ENCODE measurements at regions not wholly inside any gene's neighbourhood (a gene's known extent, or its start where the extent isn't known, plus 50 kb on each side); places are given as distances from the start of the nearest gene placed in this dataset.

DNA sequence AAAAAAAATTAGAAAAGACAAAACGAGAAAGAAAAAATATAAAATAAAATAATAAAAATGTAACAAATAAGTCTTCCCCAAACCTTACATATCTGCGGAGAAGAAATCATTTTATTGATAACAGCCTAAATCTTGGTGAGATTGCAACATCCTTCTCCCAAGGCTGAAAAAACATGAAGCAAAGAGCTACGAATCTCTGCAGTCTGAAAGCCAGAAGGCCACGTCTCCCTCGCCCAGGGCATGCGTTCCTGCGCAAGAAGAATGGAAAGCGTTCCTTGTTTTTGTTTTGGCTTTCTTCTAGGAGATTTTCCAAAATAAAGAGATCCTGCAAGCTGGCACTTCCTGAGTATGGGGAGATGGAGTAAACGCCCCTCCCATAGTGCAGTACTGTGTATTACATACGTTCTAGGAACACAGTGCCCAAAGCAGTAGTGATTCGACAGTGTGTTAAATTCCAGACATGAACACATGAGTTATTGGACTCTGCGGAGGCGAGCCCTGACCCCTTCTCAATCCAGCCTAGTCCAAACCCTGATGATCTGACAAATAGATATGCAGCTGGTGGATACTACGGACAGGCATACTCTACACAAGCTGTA lies 126.7 kb upstream of the RREB1 start:
- no peak overlapping the region for H3K4me3 Mint-ChIP-seq
- Histone ChIP-seq H3K9ac (ENCODE audit: extremely low read depth, low read length, poor library complexity, severe bottlenecking) (no peak overlapping the region), H3K9me3 (ENCODE audit: control insufficient read depth, low read length) (no peaks in the 10 kb centered on the region), H3K4me1 (ENCODE audit: control insufficient read depth, insufficient read depth, low read length) (no peaks in the 10 kb centered on the region), H3K4me3 (ENCODE audit: low read length) (no peak overlapping the region), H3K27ac (ENCODE audit: low read depth, low read length) (no peak overlapping the region), H3K36me3 (ENCODE audit: control insufficient read depth, insufficient read depth, low read length) (no peaks in the 10 kb centered on the region), H3K27me3 (ENCODE audit: control insufficient read depth, insufficient read depth, low read length, poor library complexity, severe bottlenecking) (no peaks in the 10 kb centered on the region)
- H3K36me3 Mint-ChIP-seq (ENCODE audit: low read depth), result no peaks in the 10 kb centered on the region
- 92 to 96% methylated on average over 11 to 13 of the region's 14 CpGs for WGBS, 2 experiments (ENCODE audit: insufficient coverage in 1 of 2, insufficient read length in 1 of 2)
- no peaks in the 10 kb centered on the region for H3K9me3 Mint-ChIP-seq
- DNase-seq, result no peak
- TF ChIP-seq, protein P1, sequence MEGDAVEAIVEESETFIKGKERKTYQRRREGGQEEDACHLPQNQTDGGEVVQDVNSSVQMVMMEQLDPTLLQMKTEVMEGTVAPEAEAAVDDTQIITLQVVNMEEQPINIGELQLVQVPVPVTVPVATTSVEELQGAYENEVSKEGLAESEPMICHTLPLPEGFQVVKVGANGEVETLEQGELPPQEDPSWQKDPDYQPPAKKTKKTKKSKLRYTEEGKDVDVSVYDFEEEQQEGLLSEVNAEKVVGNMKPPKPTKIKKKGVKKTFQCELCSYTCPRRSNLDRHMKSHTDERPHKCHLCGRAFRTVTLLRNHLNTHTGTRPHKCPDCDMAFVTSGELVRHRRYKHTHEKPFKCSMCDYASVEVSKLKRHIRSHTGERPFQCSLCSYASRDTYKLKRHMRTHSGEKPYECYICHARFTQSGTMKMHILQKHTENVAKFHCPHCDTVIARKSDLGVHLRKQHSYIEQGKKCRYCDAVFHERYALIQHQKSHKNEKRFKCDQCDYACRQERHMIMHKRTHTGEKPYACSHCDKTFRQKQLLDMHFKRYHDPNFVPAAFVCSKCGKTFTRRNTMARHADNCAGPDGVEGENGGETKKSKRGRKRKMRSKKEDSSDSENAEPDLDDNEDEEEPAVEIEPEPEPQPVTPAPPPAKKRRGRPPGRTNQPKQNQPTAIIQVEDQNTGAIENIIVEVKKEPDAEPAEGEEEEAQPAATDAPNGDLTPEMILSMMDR (conservative IDR thresholded peaks at IDR 0.05), result no peak
- peaks cover 3% of the 10 kb centered on the region for H3K4me1 Mint-ChIP-seq
- peaks cover 5% of the 10 kb centered on the region for H3K27me3 Mint-ChIP-seq (ENCODE audit: insufficient read depth)
- H3K27ac Mint-ChIP-seq, result no peak overlapping the region

DNA sequence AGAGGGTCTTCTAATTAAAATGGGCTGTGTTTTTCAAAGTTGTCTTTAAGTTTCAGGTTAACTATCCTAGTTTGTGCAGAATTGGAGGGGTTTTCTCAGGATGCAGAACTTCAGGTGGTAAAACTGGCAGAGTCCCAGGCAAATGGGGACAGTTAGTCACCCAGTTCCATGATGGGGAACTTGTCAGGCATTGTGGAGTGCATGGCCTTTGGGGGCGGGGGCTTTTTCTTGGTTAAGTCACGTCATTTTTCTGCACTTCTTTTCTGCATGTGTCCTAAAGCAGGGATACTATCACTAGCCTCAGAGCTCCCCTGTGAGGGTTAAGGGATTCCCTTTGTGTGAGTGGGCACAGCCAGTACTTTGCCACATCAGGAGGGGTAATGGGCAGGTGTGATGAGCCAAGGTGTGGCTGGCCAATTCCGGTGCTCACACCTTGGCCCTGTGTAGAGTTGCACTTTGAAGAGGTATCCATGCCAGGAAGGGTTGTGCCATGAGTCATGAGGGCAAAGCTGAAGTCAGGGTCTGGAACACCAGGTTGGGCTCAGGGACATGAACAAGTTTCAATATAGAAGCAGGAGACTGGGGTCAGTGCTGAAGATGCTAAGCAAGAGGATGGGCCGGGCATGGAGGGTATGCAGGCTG lies 126.0 kb upstream of the RREB1 start:
- Histone ChIP-seq H3K27me3 (ENCODE audit: control insufficient read depth, insufficient read depth, low read length, poor library complexity, severe bottlenecking) (no peaks in the 10 kb centered on the region), H3K9me3 (ENCODE audit: control insufficient read depth, low read length) (no peaks in the 10 kb centered on the region), H3K4me3 (ENCODE audit: low read length) (no peak overlapping the region), H3K36me3 (ENCODE audit: control insufficient read depth, insufficient read depth, low read length) (no peaks in the 10 kb centered on the region), H3K27ac (ENCODE audit: low read depth, low read length) (no peak overlapping the region), H3K4me1 (ENCODE audit: control insufficient read depth, insufficient read depth, low read length) (no peaks in the 10 kb centered on the region), H3K9ac (ENCODE audit: extremely low read depth, low read length, poor library complexity, severe bottlenecking) (no peak overlapping the region)
- no peak overlapping the region for H3K4me3 Mint-ChIP-seq
- WGBS, 2 experiments (ENCODE audit: insufficient coverage in 1 of 2, insufficient read length in 1 of 2), result 93 to 94% methylated on average over 2 to 4 of the region's 4 CpGs
- DNase-seq, result no peak
- no peaks in the 10 kb centered on the region for H3K36me3 Mint-ChIP-seq (ENCODE audit: low read depth)
- H3K4me1 Mint-ChIP-seq, result peaks cover 3% of the 10 kb centered on the region
- H3K9me3 Mint-ChIP-seq, result no peaks in the 10 kb centered on the region
- H3K27me3 Mint-ChIP-seq (ENCODE audit: insufficient read depth), result peaks cover 5% of the 10 kb centered on the region
- H3K27ac Mint-ChIP-seq, result no peak overlapping the region
- TF ChIP-seq, protein P1 (conservative IDR thresholded peaks at IDR 0.05), result no peak

DNA sequence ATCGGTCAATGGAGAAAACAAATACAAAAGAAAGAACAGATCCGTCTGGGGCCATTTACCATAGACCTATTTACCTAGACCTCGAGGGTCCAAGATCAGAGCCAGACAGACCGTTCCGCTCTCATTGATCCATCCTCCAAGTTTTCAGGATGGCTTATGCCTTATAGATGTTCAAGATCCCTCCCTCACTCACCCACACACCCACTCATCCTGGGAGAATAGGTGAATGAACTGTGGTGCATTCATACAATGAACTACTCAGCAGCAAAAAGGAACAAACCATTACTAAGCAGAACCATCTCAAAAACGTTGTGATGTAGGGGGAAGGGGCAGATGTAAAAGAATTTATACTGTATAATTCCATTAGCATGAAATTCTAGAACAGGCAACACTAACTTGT lies 125.1 kb upstream of the RREB1 start:
- H3K27me3 ChIP-seq (ENCODE audit: control insufficient read depth, insufficient read depth, low read length, poor library complexity, severe bottlenecking), result no peaks in the 10 kb centered on the region
- no peaks in the 10 kb centered on the region for H3K36me3 ChIP-seq (ENCODE audit: control insufficient read depth, insufficient read depth, low read length)
- 91 to 100% methylated on average over 3 to 6 of the region's 6 CpGs for WGBS, 2 experiments (ENCODE audit: insufficient coverage in 1 of 2, insufficient read length in 1 of 2)
- Mint-ChIP-seq H3K9me3 (no peaks in the 10 kb centered on the region), H3K27me3 (ENCODE audit: insufficient read depth) (peaks cover 7% of the 10 kb centered on the region), H3K36me3 (ENCODE audit: low read depth) (no peaks in the 10 kb centered on the region), H3K4me3 (no peak overlapping the region), H3K4me1 (peaks cover 7% of the 10 kb centered on the region), H3K27ac (no peak overlapping the region)
- no peaks in the 10 kb centered on the region for H3K9me3 ChIP-seq (ENCODE audit: control insufficient read depth, low read length)
- H3K4me1 ChIP-seq (ENCODE audit: control insufficient read depth, insufficient read depth, low read length), result no peaks in the 10 kb centered on the region
- no peak overlapping the region for H3K27ac ChIP-seq (ENCODE audit: low read depth, low read length)
- no peak for DNase-seq
- no peak overlapping the region for H3K4me3 ChIP-seq (ENCODE audit: low read length)
- TF ChIP-seq, protein P1 (conservative IDR thresholded peaks at IDR 0.05), result no peak
- H3K9ac ChIP-seq (ENCODE audit: extremely low read depth, low read length, poor library complexity, severe bottlenecking), result no peak overlapping the region
